GM10266 (cell line): ENCODE measurements at regions not wholly inside any gene's neighbourhood (a gene's known extent, or its start where the extent isn't known, plus 50 kb on each side); places are given as distances from the start of the nearest gene placed in this dataset.
A peak's percentile ranks its signal among the peaks of the same experiment; 100 is the strongest.

Source experiments
- DNase-seq: peaks from one replicate; pipeline ENCODE4 v3.0.0; 2012; ENCODE audit errors: extremely low spot score
- CTCF ChIP-seq: IDR thresholded peaks from 2 replicates; pipeline ENCODE4 v1.5.1; 2012; ENCODE audit warnings: mild to moderate bottlenecking, low read depth; ENCODE audit not compliant: control insufficient read depth, insufficient read depth; ENCODE audit errors: missing control alignments

GRCh38 chr14:104422837-104423681, 156.5 kb upstream of the C14orf180 start:
- TF ChIP-seq CTCF = no peak
- DNase-seq = no peak

GRCh38 chr14:104423701-104424405, 155.7 kb upstream of the C14orf180 start:
- no peak for TF ChIP-seq CTCF
- DNase-seq = no peak

- peak; percentile 25 for DNase-seq
- TF ChIP-seq CTCF = no peak
Measured at GRCh38 chr14:104424406-104425072, 155.0 kb upstream of the C14orf180 start.

- no peak for TF ChIP-seq CTCF
- peak; percentile 8 for DNase-seq
Measured at GRCh38 chr14:104425171-104425681, 154.3 kb upstream of the C14orf180 start.

GRCh38 chr14:104425763-104426646, 153.6 kb upstream of the C14orf180 start:
- no peak for DNase-seq
- no peak for TF ChIP-seq CTCF

- no peak for TF ChIP-seq CTCF
- DNase-seq = no peak
Measured at GRCh38 chr14:104427131-104427851, 152.3 kb upstream of the C14orf180 start.
